Kidney glomerular epithelial cell (primary cell): ENCODE measurements at regions not wholly inside any gene's neighbourhood (a gene's known extent, or its start where the extent isn't known, plus 50 kb on each side); places are given as distances from the start of the nearest gene placed in this dataset.
"Not testable (repeated sequence)": the region's sequence is repeated elsewhere in the genome, so short reads cannot be mapped to it uniquely, and the experiment has no call there.

Experiments
- DNase-seq: peaks from one replicate; lab custom pipeline; 2025; lab: John Stamatoyannopoulos, UW

GRCh38 chr3:82618594-82618993 lies 857.1 kb upstream of the GBE1 start:
- no peak for DNase-seq

GRCh38 chr3:82610236-82610635 lies 848.8 kb upstream of the GBE1 start:
- no peak for DNase-seq

GRCh38 chr3:82607391-82607790 lies 845.9 kb upstream of the GBE1 start:
- no peak for DNase-seq

- DNase-seq = no peak
Measured at GRCh38 chr3:82596805-82597204, 835.4 kb upstream of the GBE1 start.

- no peak for DNase-seq
Measured at GRCh38 chr3:82595530-82595929, 834.1 kb upstream of the GBE1 start.

- no peak for DNase-seq
Measured at GRCh38 chr3:82587174-82587573, 825.7 kb upstream of the GBE1 start.

- no peak for DNase-seq
Measured at GRCh38 chr3:82586414-82586813, 825.0 kb upstream of the GBE1 start.

- not testable (repeated sequence) for DNase-seq
Measured at GRCh38 chr3:82586002-82586401, 824.6 kb upstream of the GBE1 start.

- not testable (repeated sequence) for DNase-seq
Measured at GRCh38 chr3:82585591-82585990, 824.1 kb upstream of the GBE1 start.

- DNase-seq = not testable (repeated sequence)
Measured at GRCh38 chr3:82584861-82585260, 823.4 kb upstream of the GBE1 start.

- not testable (repeated sequence) for DNase-seq
Measured at GRCh38 chr3:82584415-82584814, 823.0 kb upstream of the GBE1 start.

GRCh38 chr3:82581350-82581749 lies 819.9 kb upstream of the GBE1 start:
- DNase-seq = no peak

- no peak for DNase-seq
Measured at GRCh38 chr3:82572721-82573120, 811.3 kb upstream of the GBE1 start.

GRCh38 chr3:82568776-82569338 lies 807.4 kb upstream of the GBE1 start:
- DNase-seq = no peak

- no peak for DNase-seq
Measured at GRCh38 chr3:82567029-82567600, 805.7 kb upstream of the GBE1 start.

- no peak for DNase-seq
Measured at GRCh38 chr3:82562896-82563295, 801.5 kb upstream of the GBE1 start.

- no peak for DNase-seq
Measured at GRCh38 chr3:82561784-82562183, 800.3 kb upstream of the GBE1 start.

- no peak for DNase-seq
Measured at GRCh38 chr3:82558081-82558480, 796.6 kb upstream of the GBE1 start.

- no peak for DNase-seq
Measured at GRCh38 chr3:82556113-82556512, 794.7 kb upstream of the GBE1 start.

- not testable (repeated sequence) for DNase-seq
Measured at GRCh38 chr3:82542556-82542955, 781.1 kb upstream of the GBE1 start.

GRCh38 chr3:82521657-82522056 lies 760.2 kb upstream of the GBE1 start:
- no peak for DNase-seq

- no peak for DNase-seq
Measured at GRCh38 chr3:82520846-82521245, 759.4 kb upstream of the GBE1 start.

GRCh38 chr3:82509951-82510603 lies 748.6 kb upstream of the GBE1 start:
- DNase-seq = no peak
